ENCODE measurements at regions not wholly inside any gene's neighbourhood (a gene's known extent, or its start where the extent isn't known, plus 50 kb on each side); places are given as distances from the start of the nearest gene placed in this dataset.

- Histone ChIP-seq H3K4me1 (ENCODE audit: insufficient read depth) (peaks cover 30% of the 10 kb centered on the region), H3K36me3 (ENCODE audit: insufficient read depth) (no peaks in the 10 kb centered on the region), H3K27me3 (ENCODE audit: insufficient read depth) (peaks cover 40% of the 10 kb centered on the region), H3K79me2 (replicated peaks; ENCODE audit: insufficient read depth) (no peaks in the 10 kb centered on the region), H3K4me3 (no peak overlapping the region), H4K20me1 (replicated peaks; ENCODE audit: insufficient read depth) (peaks cover 4% of the 10 kb centered on the region; the same call in 1 of the 2 replicates), H3F3A (replicated peaks; ENCODE audit: low read depth) (no peaks in the 10 kb centered on the region), H3K27ac (ENCODE audit: low read depth) (no peak overlapping the region), H3K4me2 (no peak overlapping the region), H3K9me2 (ENCODE audit: insufficient read depth) (no peaks in the 10 kb centered on the region), H2AFZ (no peak overlapping the region)
- peaks cover 16% of the 10 kb centered on the region for H3K27me3 Mint-ChIP-seq (ENCODE audit: insufficient read depth, low read depth, poor library complexity)
- H3K27ac Mint-ChIP-seq = no peak overlapping the region
- TF ChIP-seq STAT1 (IDR thresholded peaks at IDR 0.05; ENCODE audit: unreplicated experiment) (no peak), POLR2AphosphoS5 (IDR thresholded peaks at IDR 0.05; ENCODE audit: low read depth) (no peak), ZNF114 (CRISPR knock-in tag; IDR thresholded peaks at IDR 0.05) (no peak)
- TF ChIP-seq, protein P1, sequence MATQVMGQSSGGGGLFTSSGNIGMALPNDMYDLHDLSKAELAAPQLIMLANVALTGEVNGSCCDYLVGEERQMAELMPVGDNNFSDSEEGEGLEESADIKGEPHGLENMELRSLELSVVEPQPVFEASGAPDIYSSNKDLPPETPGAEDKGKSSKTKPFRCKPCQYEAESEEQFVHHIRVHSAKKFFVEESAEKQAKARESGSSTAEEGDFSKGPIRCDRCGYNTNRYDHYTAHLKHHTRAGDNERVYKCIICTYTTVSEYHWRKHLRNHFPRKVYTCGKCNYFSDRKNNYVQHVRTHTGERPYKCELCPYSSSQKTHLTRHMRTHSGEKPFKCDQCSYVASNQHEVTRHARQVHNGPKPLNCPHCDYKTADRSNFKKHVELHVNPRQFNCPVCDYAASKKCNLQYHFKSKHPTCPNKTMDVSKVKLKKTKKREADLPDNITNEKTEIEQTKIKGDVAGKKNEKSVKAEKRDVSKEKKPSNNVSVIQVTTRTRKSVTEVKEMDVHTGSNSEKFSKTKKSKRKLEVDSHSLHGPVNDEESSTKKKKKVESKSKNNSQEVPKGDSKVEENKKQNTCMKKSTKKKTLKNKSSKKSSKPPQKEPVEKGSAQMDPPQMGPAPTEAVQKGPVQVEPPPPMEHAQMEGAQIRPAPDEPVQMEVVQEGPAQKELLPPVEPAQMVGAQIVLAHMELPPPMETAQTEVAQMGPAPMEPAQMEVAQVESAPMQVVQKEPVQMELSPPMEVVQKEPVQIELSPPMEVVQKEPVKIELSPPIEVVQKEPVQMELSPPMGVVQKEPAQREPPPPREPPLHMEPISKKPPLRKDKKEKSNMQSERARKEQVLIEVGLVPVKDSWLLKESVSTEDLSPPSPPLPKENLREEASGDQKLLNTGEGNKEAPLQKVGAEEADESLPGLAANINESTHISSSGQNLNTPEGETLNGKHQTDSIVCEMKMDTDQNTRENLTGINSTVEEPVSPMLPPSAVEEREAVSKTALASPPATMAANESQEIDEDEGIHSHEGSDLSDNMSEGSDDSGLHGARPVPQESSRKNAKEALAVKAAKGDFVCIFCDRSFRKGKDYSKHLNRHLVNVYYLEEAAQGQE (IDR thresholded peaks at IDR 0.05; ENCODE audit: unreplicated experiment) = no peak
- TF ChIP-seq, protein P2, sequence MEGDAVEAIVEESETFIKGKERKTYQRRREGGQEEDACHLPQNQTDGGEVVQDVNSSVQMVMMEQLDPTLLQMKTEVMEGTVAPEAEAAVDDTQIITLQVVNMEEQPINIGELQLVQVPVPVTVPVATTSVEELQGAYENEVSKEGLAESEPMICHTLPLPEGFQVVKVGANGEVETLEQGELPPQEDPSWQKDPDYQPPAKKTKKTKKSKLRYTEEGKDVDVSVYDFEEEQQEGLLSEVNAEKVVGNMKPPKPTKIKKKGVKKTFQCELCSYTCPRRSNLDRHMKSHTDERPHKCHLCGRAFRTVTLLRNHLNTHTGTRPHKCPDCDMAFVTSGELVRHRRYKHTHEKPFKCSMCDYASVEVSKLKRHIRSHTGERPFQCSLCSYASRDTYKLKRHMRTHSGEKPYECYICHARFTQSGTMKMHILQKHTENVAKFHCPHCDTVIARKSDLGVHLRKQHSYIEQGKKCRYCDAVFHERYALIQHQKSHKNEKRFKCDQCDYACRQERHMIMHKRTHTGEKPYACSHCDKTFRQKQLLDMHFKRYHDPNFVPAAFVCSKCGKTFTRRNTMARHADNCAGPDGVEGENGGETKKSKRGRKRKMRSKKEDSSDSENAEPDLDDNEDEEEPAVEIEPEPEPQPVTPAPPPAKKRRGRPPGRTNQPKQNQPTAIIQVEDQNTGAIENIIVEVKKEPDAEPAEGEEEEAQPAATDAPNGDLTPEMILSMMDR (conservative IDR thresholded peaks at IDR 0.05; ENCODE audit: low read depth in 2 of 2) = no peak
- peaks cover 43% of the 10 kb centered on the region for H3K4me1 Mint-ChIP-seq
- H3K36me3 Mint-ChIP-seq (ENCODE audit: low read depth) = no peaks in the 10 kb centered on the region
- peak; percentile 65 for DNase-seq (ENCODE audit: low spot score)
- ATAC-seq = peak; percentile 74
- H3K9me3 Mint-ChIP-seq = no peaks in the 10 kb centered on the region
- no peak overlapping the region for H3K4me3 Mint-ChIP-seq
Measured at GRCh38 chr2:103785432-103785831, 1023.6 kb downstream of the TMEM182 start.

DNA sequence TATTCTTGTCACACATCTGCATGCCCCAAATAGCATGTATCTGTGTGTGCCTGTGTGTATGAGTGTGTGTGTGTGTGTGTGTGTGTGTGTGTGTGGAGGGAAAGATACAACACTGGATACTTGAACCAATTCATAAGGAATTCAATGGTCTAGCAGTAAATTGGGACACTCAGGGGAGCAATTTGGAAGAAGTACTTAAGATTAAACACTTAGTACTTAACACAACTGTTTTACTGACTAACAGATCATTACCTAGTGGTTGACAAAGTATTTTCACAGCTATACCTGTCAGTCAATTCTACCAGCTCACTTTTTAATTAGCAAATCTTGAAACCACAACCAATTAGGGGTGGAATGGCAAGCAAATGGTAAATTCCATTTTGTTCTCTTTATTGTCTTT lies 1024.1 kb downstream of the TMEM182 start:
- Histone ChIP-seq H3K4me2 (no peak overlapping the region), H3F3A (replicated peaks; ENCODE audit: low read depth) (no peaks in the 10 kb centered on the region), H3K9me2 (ENCODE audit: insufficient read depth) (no peaks in the 10 kb centered on the region), H3K79me2 (replicated peaks; ENCODE audit: insufficient read depth) (no peaks in the 10 kb centered on the region), H4K20me1 (replicated peaks; ENCODE audit: insufficient read depth) (peaks cover 8% of the 10 kb centered on the region; the same call in 1 of the 2 replicates), H3K27ac (ENCODE audit: low read depth) (no peak overlapping the region), H3K36me3 (ENCODE audit: insufficient read depth) (no peaks in the 10 kb centered on the region), H2AFZ (no peak overlapping the region), H3K4me1 (ENCODE audit: insufficient read depth) (peaks cover 30% of the 10 kb centered on the region), H3K27me3 (ENCODE audit: insufficient read depth) (peaks cover 45% of the 10 kb centered on the region), H3K4me3 (no peak overlapping the region)
- no peak for DNase-seq (ENCODE audit: low spot score)
- no peak overlapping the region for H3K27ac Mint-ChIP-seq
- no peaks in the 10 kb centered on the region for H3K36me3 Mint-ChIP-seq (ENCODE audit: low read depth)
- peaks cover 43% of the 10 kb centered on the region for H3K4me1 Mint-ChIP-seq
- peaks cover 20% of the 10 kb centered on the region for H3K27me3 Mint-ChIP-seq (ENCODE audit: insufficient read depth, low read depth, poor library complexity)
- H3K9me3 Mint-ChIP-seq = no peaks in the 10 kb centered on the region; the same call in 2 of the 3 replicates
- no peak overlapping the region for H3K4me3 Mint-ChIP-seq
- no peak for ATAC-seq
- TF ChIP-seq EZH2phosphoT487 (IDR thresholded peaks at IDR 0.05; ENCODE audit: unreplicated experiment) = no peak
- TF ChIP-seq STAT1 (IDR thresholded peaks at IDR 0.05; ENCODE audit: unreplicated experiment) = no peak
- no peak for TF ChIP-seq ZNF114 (CRISPR knock-in tag; IDR thresholded peaks at IDR 0.05)
- no peak for TF ChIP-seq ETS1 (IDR thresholded peaks at IDR 0.05)
- TF ChIP-seq, protein P2 (conservative IDR thresholded peaks at IDR 0.05; ENCODE audit: low read depth in 2 of 2) = no peak
